ENCODE measurements at regions not wholly inside any gene's neighbourhood (a gene's known extent, or its start where the extent isn't known, plus 50 kb on each side); places are given as distances from the start of the nearest gene placed in this dataset.

- TF ChIP-seq POLR2A (IDR thresholded peaks at IDR 0.05; ENCODE audit: low read length) (no peak), SREBF2 (IDR thresholded peaks at IDR 0.05) (no peak), CTCF (IDR thresholded peaks at IDR 0.05) (no peak), RFX5 (IDR thresholded peaks at IDR 0.05) (no peak), NR3C1 (IDR thresholded peaks at IDR 0.05) (no peak)
Measured at GRCh38 chr18:51897884-51898283, 442.1 kb upstream of the DCC start.

All from A549 (cell line).